ENCODE measurements at regions not wholly inside any gene's neighbourhood (a gene's known extent, or its start where the extent isn't known, plus 50 kb on each side); places are given as distances from the start of the nearest gene placed in this dataset.
"Not testable (repeated sequence)": the region's sequence is repeated elsewhere in the genome, so short reads cannot be mapped to it uniquely, and the experiment has no call there.

DNA sequence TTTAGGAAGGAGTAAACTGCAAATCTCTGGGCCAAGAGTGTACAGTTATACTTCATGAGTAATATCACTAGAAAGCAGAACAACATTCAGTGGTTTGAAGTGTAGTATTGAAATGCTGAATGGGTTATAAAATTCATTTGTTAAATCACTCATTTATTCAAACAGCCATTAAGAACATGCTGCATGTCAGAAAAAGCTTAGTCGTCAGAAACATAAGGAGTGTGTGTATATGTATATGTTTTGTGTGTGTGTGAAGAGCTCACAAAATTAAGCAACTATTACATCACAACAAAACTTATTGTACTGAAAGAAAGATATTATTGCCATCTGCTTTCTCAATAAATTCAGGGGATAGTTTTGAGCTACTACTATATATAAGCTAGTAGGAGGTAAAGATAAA is 165.4 kb upstream of the PCDH9 start:
- ATAC-seq (ENCODE audit: insufficient number of reproducible peaks, low FRiP score, low read depth) = no peak
- no peak for DNase-seq (ENCODE audit: low spot score)

DNA sequence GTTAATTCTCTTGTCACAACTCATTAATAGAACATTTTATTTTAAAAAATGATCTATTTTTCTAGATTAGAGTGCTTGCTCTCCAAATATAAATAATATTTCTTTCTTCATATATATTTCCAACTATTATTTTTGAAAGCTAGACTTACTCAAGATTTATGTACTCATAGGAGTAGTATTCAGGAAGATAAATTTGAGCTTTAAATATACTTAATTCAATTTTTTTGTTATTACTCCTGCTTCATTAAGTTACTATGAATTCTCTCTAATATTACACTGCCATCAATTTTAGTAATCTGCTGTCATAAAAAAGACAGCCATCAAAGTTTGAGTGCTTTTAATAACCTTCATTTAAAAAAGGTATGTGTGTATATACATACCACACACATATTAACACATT is 161.9 kb upstream of the PCDH9 start:
- H3K4me1 ChIP-seq (ENCODE audit: control insufficient read depth in 1 of 2, low read depth in 2 of 2) = no peaks in the 10 kb centered on the region
- ATAC-seq (ENCODE audit: insufficient number of reproducible peaks, low FRiP score, low read depth) = no peak
- no peaks in the 10 kb centered on the region for H3K9me3 ChIP-seq
- no peak for DNase-seq (ENCODE audit: low spot score)
- H3K36me3 ChIP-seq = no peaks in the 10 kb centered on the region
- no peak overlapping the region for H3K4me3 ChIP-seq
- TF ChIP-seq, protein P1, sequence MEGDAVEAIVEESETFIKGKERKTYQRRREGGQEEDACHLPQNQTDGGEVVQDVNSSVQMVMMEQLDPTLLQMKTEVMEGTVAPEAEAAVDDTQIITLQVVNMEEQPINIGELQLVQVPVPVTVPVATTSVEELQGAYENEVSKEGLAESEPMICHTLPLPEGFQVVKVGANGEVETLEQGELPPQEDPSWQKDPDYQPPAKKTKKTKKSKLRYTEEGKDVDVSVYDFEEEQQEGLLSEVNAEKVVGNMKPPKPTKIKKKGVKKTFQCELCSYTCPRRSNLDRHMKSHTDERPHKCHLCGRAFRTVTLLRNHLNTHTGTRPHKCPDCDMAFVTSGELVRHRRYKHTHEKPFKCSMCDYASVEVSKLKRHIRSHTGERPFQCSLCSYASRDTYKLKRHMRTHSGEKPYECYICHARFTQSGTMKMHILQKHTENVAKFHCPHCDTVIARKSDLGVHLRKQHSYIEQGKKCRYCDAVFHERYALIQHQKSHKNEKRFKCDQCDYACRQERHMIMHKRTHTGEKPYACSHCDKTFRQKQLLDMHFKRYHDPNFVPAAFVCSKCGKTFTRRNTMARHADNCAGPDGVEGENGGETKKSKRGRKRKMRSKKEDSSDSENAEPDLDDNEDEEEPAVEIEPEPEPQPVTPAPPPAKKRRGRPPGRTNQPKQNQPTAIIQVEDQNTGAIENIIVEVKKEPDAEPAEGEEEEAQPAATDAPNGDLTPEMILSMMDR (IDR thresholded peaks at IDR 0.05) = no peak
- no peak overlapping the region for H3K27ac ChIP-seq
- no peaks in the 10 kb centered on the region for H3K27me3 ChIP-seq (replicated peaks; ENCODE audit: insufficient read depth)

More for the DNA sequence above, 165.4 kb upstream of the PCDH9 start:
- no peaks in the 10 kb centered on the region for H3K9me3 ChIP-seq
- no peaks in the 10 kb centered on the region for H3K36me3 ChIP-seq
- TF ChIP-seq, protein P1 (IDR thresholded peaks at IDR 0.05) = no peak
- H3K27ac ChIP-seq = no peak overlapping the region
- no peaks in the 10 kb centered on the region for H3K4me1 ChIP-seq (ENCODE audit: control insufficient read depth in 1 of 2, low read depth in 2 of 2)
- H3K4me3 ChIP-seq = no peak overlapping the region
- H3K27me3 ChIP-seq (replicated peaks; ENCODE audit: insufficient read depth) = no peaks in the 10 kb centered on the region

GRCh38 chr13:67390462-67391086 is 160.4 kb upstream of the PCDH9 start:
- no peak for ATAC-seq (ENCODE audit: insufficient number of reproducible peaks, low FRiP score, low read depth)
- Histone ChIP-seq H3K9me3 (no peaks in the 10 kb centered on the region), H3K4me3 (no peak overlapping the region), H3K36me3 (no peaks in the 10 kb centered on the region), H3K27me3 (replicated peaks; ENCODE audit: insufficient read depth) (no peaks in the 10 kb centered on the region), H3K27ac (no peak overlapping the region), H3K4me1 (ENCODE audit: control insufficient read depth in 1 of 2, low read depth in 2 of 2) (no peaks in the 10 kb centered on the region)
- DNase-seq (ENCODE audit: low spot score) = no peak
- TF ChIP-seq, protein P1 (IDR thresholded peaks at IDR 0.05) = no peak

DNA sequence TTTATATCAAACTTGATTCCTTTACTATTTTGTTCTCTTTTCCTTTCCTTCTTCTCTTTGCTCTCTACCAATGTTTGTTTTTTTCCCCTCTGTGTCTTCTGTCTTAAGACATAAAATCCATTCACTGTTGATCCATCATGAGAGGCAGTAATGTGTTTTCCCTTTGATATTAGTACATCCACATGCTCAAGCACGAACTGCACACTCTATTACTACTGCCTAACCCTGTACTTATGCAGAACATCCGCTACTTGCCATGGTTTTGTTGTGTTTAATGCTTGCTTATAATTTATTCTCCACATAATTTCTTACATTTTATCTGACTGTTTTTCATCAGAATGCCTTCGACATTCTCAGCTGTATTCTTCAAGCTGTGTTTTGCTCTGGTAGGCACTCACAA is 159.0 kb upstream of the PCDH9 start:
- Histone ChIP-seq H3K9me3 (no peaks in the 10 kb centered on the region), H3K36me3 (no peaks in the 10 kb centered on the region), H3K27ac (no peak overlapping the region), H3K4me3 (no peak overlapping the region), H3K4me1 (ENCODE audit: control insufficient read depth in 1 of 2, low read depth in 2 of 2) (no peaks in the 10 kb centered on the region), H3K27me3 (replicated peaks; ENCODE audit: insufficient read depth) (no peaks in the 10 kb centered on the region)
- DNase-seq (ENCODE audit: low spot score) (no peak), ATAC-seq (ENCODE audit: insufficient number of reproducible peaks, low FRiP score, low read depth) (no peak)
- TF ChIP-seq, protein P1 (IDR thresholded peaks at IDR 0.05) = no peak

DNA sequence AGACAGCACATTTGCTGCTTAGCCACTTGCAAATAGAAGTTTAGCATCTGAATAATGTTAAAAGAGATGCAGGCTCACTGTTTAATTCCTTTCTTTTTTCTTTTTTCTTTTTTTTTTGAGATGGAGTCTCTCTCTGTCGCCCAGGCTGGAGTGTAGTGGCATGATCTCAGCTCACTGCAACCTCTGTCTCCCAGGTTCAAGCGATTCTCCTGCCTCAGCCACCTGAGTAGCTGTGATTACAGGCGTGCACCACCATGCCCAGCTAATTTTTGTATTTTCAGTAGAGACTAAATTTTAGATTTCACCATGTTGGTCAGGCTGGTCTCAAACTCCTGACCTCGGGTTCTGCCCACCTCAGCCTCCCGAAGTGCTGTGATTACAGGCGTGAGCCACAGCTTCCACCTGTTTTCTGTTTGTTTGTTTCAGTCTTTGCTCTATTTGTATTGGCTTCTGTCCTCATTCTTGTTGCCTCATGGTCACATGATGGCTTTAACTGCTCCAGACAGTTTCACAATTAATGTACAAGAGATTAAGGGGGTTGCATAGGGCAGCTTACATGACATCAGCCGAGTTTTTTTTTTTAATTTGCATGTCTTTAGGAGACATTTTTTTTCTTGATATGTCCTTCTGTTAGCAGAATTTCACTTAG is 153.1 kb upstream of the PCDH9 start:
- not testable (repeated sequence) for H3K4me1 ChIP-seq (ENCODE audit: control insufficient read depth in 1 of 2, low read depth in 2 of 2); H3K27me3 ChIP-seq (replicated peaks; ENCODE audit: insufficient read depth); H3K4me3 ChIP-seq; DNase-seq (ENCODE audit: low spot score); H3K9me3 ChIP-seq; H3K36me3 ChIP-seq; H3K27ac ChIP-seq; ATAC-seq (ENCODE audit: insufficient number of reproducible peaks, low FRiP score, low read depth)
